GM12872 (cell line): ENCODE measurements at regions not wholly inside any gene's neighbourhood (a gene's known extent, or its start where the extent isn't known, plus 50 kb on each side); places are given as distances from the start of the nearest gene placed in this dataset.

ENCODE experiments used
- TF ChIP-seq, protein P1 (sequence below): IDR thresholded peaks from 3 replicates; pipeline ENCODE4 v1.5.1; 2011; ENCODE audit warnings: low read depth, mild to moderate bottlenecking, low read length, moderate library complexity; ENCODE audit not compliant: insufficient read depth

DNA sequence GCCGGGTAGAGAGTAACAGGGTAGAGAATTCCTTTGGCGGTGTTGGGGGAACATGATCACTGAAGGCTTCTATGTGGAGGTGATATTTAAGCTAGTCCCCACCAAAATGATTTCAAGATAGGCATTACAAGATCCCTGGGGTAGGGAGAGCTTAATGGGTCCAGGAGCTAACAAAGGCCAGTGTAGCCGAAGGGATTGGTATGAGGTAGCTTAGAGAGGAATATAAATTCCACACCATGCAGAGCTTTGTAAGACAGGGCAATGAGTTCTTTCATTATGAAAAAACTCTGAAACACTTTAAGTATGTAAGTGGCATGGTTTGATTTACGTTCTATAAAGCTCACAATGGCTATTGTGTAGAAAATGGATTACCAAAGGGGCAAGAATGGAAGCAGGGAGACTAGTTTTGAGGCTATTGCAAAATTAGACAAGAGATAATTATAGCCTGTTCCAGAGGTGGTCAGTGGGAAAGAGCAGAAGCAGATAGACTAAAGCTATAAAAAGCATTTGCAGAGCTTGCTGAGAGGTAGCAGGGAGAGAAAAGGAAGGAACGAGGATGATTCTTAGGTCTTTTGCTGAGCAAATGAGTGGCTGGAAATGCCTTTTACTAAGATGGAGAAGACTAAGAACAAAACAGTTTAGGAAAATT, 119.7 kb upstream of the SLC25A13 start:
- TF ChIP-seq, protein P1, sequence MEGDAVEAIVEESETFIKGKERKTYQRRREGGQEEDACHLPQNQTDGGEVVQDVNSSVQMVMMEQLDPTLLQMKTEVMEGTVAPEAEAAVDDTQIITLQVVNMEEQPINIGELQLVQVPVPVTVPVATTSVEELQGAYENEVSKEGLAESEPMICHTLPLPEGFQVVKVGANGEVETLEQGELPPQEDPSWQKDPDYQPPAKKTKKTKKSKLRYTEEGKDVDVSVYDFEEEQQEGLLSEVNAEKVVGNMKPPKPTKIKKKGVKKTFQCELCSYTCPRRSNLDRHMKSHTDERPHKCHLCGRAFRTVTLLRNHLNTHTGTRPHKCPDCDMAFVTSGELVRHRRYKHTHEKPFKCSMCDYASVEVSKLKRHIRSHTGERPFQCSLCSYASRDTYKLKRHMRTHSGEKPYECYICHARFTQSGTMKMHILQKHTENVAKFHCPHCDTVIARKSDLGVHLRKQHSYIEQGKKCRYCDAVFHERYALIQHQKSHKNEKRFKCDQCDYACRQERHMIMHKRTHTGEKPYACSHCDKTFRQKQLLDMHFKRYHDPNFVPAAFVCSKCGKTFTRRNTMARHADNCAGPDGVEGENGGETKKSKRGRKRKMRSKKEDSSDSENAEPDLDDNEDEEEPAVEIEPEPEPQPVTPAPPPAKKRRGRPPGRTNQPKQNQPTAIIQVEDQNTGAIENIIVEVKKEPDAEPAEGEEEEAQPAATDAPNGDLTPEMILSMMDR: no peak

GRCh38 chr7:96440328-96440727, 118.4 kb upstream of the SLC25A13 start:
- TF ChIP-seq, protein P1: no peak

- TF ChIP-seq, protein P1: no peak
These were observed 115.0 kb upstream of the SLC25A13 start for GRCh38 chr7:96436880-96437279.

GRCh38 chr7:96430356-96430755, 108.5 kb upstream of the SLC25A13 start:
- TF ChIP-seq, protein P1: no peak

DNA sequence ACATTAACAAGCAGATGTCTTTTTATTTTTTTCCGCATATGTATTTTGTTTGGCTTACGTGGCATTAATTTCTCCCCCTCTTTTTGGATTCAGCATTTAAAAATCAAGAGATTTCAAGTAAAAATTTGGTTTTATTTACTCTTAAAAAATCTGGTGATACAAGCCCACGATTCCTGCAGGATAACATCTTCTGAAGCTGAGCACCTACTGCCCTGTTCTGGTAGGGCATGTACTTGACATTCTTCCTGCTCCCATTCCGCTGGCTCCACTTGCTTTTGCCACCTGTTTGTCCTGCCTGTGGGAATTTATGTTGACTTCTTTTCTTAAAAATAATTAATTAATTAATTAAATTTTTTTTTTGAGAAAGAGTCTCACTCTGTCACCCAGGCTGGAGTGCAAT, 105.2 kb upstream of the SLC25A13 start:
- TF ChIP-seq, protein P1: no peak

GRCh38 chr7:96426685-96427084, 104.8 kb upstream of the SLC25A13 start:
- TF ChIP-seq, protein P1: no peak

DNA sequence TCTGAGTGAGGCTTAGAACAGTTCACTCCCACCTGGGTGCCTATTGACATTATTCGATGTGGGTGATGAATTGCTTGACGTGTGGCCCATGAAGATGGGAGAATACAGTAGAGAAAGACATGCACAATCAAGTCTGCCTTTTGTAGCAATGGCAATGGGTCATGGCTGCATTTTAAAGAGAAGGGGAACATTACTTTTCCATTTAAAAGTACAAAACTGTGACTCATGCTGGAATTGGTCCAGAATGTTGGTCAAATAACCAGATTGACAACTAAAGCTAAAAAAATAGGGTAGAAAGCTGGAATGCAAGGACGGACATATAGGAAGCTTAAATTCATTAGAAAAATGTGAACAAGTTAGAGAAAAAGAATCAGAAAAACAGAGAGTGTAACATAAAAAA, 104.1 kb upstream of the SLC25A13 start:
- TF ChIP-seq, protein P1: no peak

DNA sequence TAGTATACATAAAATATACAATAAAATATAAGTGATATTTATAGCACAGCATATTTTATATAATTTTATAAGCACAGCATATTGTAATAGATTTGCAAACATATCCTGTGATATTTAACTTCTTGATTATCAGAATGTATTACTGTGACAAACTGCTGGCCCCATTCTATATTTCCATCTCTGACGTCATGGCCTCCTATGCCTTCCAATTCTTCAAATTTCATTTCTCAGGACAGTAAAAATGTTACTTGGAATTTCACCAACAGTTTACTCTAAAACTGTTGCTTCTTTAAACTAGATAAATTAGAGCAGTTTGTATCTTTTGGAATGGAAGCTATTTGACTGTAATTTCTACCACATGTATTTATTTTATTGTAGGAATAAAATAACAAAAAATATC, 102.5 kb upstream of the SLC25A13 start:
- TF ChIP-seq, protein P1: no peak
